ENCODE measurements at regions not wholly inside any gene's neighbourhood (a gene's known extent, or its start where the extent isn't known, plus 50 kb on each side); places are given as distances from the start of the nearest gene placed in this dataset.
"Not testable (repeated sequence)": the region's sequence is repeated elsewhere in the genome, so short reads cannot be mapped to it uniquely, and the experiment has no call there.

GRCh38 chr6:68056596-68056995 is 578.5 kb upstream of the ADGRB3 start:
- not testable (repeated sequence) for TF ChIP-seq FOXK2 (IDR thresholded peaks at IDR 0.05); FOXA1 (IDR thresholded peaks at IDR 0.05); NFRKB (IDR thresholded peaks at IDR 0.05); PKNOX1 (IDR thresholded peaks at IDR 0.05); TARDBP (IDR thresholded peaks at IDR 0.05); SUZ12 (IDR thresholded peaks at IDR 0.05); SP1 (IDR thresholded peaks at IDR 0.05); BHLHE40 (IDR thresholded peaks at IDR 0.05; ENCODE audit: borderline replicate concordance)
